HEK293T (cell line): ENCODE measurements at regions not wholly inside any gene's neighbourhood (a gene's known extent, or its start where the extent isn't known, plus 50 kb on each side); places are given as distances from the start of the nearest gene placed in this dataset.

ENCODE experiments used
- CTCF ChIA-PET: fragments of 350-600 bp; formaldehyde crosslinking; extraction: SDS; loops from one replicate; lab custom pipeline; 2021; ENCODE audit warnings: antibody characterized with exemption, inconsistent platforms; lab: Yijun Ruan, JAX
- POLR2A ChIA-PET: fragments of 350-600 bp; formaldehyde crosslinking; extraction: SDS; loops from one replicate; lab custom pipeline; 2020; ENCODE audit warnings: antibody characterized with exemption, inconsistent platforms; lab: Yijun Ruan, JAX
- DNase-seq: peaks from one replicate; pipeline ENCODE4 v3.0.0; 2012; ENCODE audit warnings: mixed read lengths; ENCODE audit errors: extremely low spot score
- ARNT ChIP-seq: fragments of 450-650 bp; IDR thresholded peaks from 2 replicates; pipeline ENCODE4 v1.6.1; 2017; ENCODE audit warnings: mild to moderate bottlenecking
- BHLHE40 ChIP-seq: fragments of 450-650 bp; IDR thresholded peaks from 2 replicates; pipeline ENCODE4 v1.6.1; 2016; ENCODE audit warnings: mild to moderate bottlenecking, moderate library complexity, borderline replicate concordance
- CTBP1 ChIP-seq: fragments of 450-650 bp; IDR thresholded peaks from 2 replicates; pipeline ENCODE4 v1.6.1; 2016; ENCODE audit warnings: borderline replicate concordance
- ELF4 ChIP-seq: fragments of 450-650 bp; IDR thresholded peaks from 2 replicates; pipeline ENCODE4 v1.6.1; 2017; ENCODE audit warnings: antibody characterized with exemption
- FOXA1 ChIP-seq: fragments of 450-650 bp; IDR thresholded peaks from 2 replicates; pipeline ENCODE4 v1.6.1; 2016; ENCODE audit warnings: mild to moderate bottlenecking
- FOXK2 ChIP-seq: fragments of 450-650 bp; IDR thresholded peaks from 2 replicates; pipeline ENCODE4 v1.6.1; 2016; ENCODE audit warnings: mild to moderate bottlenecking
- FOXM1 ChIP-seq: fragments of 450-650 bp; IDR thresholded peaks from 2 replicates; pipeline ENCODE4 v1.6.1; 2017; ENCODE audit warnings: mild to moderate bottlenecking, borderline replicate concordance
- HDGF ChIP-seq: fragments of 450-650 bp; IDR thresholded peaks from 2 replicates; pipeline ENCODE4 v1.6.1; 2017; ENCODE audit warnings: antibody characterized with exemption, borderline replicate concordance
- L3MBTL2 ChIP-seq: fragments of 450-650 bp; conservative IDR thresholded peaks from 2 replicates; pipeline ENCODE4 v1.6.1; 2016; ENCODE audit warnings: mild to moderate bottlenecking
- LEF1 ChIP-seq: fragments of 450-650 bp; IDR thresholded peaks from 2 replicates; pipeline ENCODE4 v1.6.1; 2017; ENCODE audit warnings: mild to moderate bottlenecking, borderline replicate concordance
- NFRKB ChIP-seq: fragments of 450-650 bp; IDR thresholded peaks from 2 replicates; pipeline ENCODE4 v1.6.1; 2016; ENCODE audit warnings: mild to moderate bottlenecking, moderate library complexity
- PKNOX1 ChIP-seq: fragments of 450-650 bp; IDR thresholded peaks from 2 replicates; pipeline ENCODE4 v1.6.1; 2016
- SP1 ChIP-seq: fragments of 450-650 bp; IDR thresholded peaks from 2 replicates; pipeline ENCODE4 v1.6.1; 2017
- SUZ12 ChIP-seq: fragments of 450-650 bp; IDR thresholded peaks from 2 replicates; pipeline ENCODE4 v1.6.1; 2016; ENCODE audit warnings: mild to moderate bottlenecking
- TARDBP ChIP-seq: fragments of 450-650 bp; IDR thresholded peaks from 2 replicates; pipeline ENCODE4 v1.6.1; 2016
- ZNF384 ChIP-seq: fragments of 450-650 bp; IDR thresholded peaks from 2 replicates; pipeline ENCODE4 v1.6.1; 2016

- POLR2A ChIA-PET: no interaction called here
- TF ChIP-seq FOXK2 (no peak), FOXA1 (no peak), BHLHE40 (no peak), FOXM1 (no peak), HDGF (no peak), LEF1 (no peak), L3MBTL2 (no peak), ZNF384 (no peak), NFRKB (no peak)
- DNase-seq: no peak
- CTCF ChIA-PET: no interaction called here
These were observed 382.0 kb downstream of the CDH26 start for GRCh38 chr20:60340232-60340631.

- no peak for DNase-seq
- ChIA-PET CTCF (no interaction called here), POLR2A (no interaction called here)
- TF ChIP-seq PKNOX1 (no peak), HDGF (no peak), SP1 (no peak), FOXM1 (no peak), ZNF384 (no peak), SUZ12 (no peak), ELF4 (no peak), CTBP1 (no peak), NFRKB (no peak), TARDBP (no peak)
These were observed 382.8 kb downstream of the CDH26 start for GRCh38 chr20:60341062-60341461.

GRCh38 chr20:60345106-60345505 lies 386.9 kb downstream of the CDH26 start:
- CTCF ChIA-PET: no interaction called here
- POLR2A ChIA-PET: no interaction called here
- DNase-seq: no peak
- no peak for TF ChIP-seq L3MBTL2
- TF ChIP-seq FOXA1: no peak
- no peak for TF ChIP-seq SP1
- TF ChIP-seq FOXK2: no peak
- TF ChIP-seq SUZ12: no peak
- no peak for TF ChIP-seq BHLHE40
- TF ChIP-seq CTBP1: no peak
- TF ChIP-seq ZNF384: no peak
- TF ChIP-seq TARDBP: no peak
- no peak for TF ChIP-seq ARNT

- CTCF ChIA-PET: no interaction called here
- no peak for TF ChIP-seq ELF4
- TF ChIP-seq CTBP1: no peak
- no peak for TF ChIP-seq BHLHE40
- no peak for TF ChIP-seq FOXA1
- no peak for TF ChIP-seq SP1
- TF ChIP-seq LEF1: no peak
- TF ChIP-seq FOXM1: no peak
- no peak for TF ChIP-seq FOXK2
- TF ChIP-seq ARNT: no peak
- TF ChIP-seq L3MBTL2: no peak
- TF ChIP-seq SUZ12: no peak
- no peak for TF ChIP-seq HDGF
- no peak for TF ChIP-seq NFRKB
- TF ChIP-seq ZNF384: no peak
- no peak for TF ChIP-seq PKNOX1
- TF ChIP-seq TARDBP: no peak
- POLR2A ChIA-PET: no interaction called here
- no peak for DNase-seq
These were observed 391.2 kb downstream of the CDH26 start for GRCh38 chr20:60349418-60349817.

- POLR2A ChIA-PET: no interaction called here
- TF ChIP-seq LEF1: no peak
- TF ChIP-seq FOXK2: no peak
- no peak for TF ChIP-seq SP1
- no peak for TF ChIP-seq ELF4
- TF ChIP-seq L3MBTL2: no peak
- TF ChIP-seq HDGF: no peak
- no peak for TF ChIP-seq FOXM1
- no peak for TF ChIP-seq CTBP1
- no peak for TF ChIP-seq TARDBP
- TF ChIP-seq SUZ12: no peak
- TF ChIP-seq PKNOX1: no peak
- TF ChIP-seq ZNF384: no peak
- no peak for TF ChIP-seq FOXA1
- TF ChIP-seq NFRKB: no peak
- TF ChIP-seq BHLHE40: no peak
- TF ChIP-seq ARNT: no peak
- no peak for DNase-seq
- CTCF ChIA-PET: no interaction called here
These were observed 393.8 kb downstream of the CDH26 start for GRCh38 chr20:60352017-60352416.

GRCh38 chr20:60352596-60352995 lies 394.4 kb downstream of the CDH26 start:
- ChIA-PET POLR2A (no interaction called here), CTCF (no interaction called here)
- TF ChIP-seq ELF4 (no peak), NFRKB (no peak), SUZ12 (no peak), LEF1 (no peak), ZNF384 (no peak), FOXA1 (no peak), ARNT (no peak), PKNOX1 (no peak), TARDBP (no peak), SP1 (no peak), HDGF (no peak), BHLHE40 (no peak), CTBP1 (no peak), FOXM1 (no peak), FOXK2 (no peak)
- no peak for DNase-seq
